ENCODE measurements at regions not wholly inside any gene's neighbourhood (a gene's known extent, or its start where the extent isn't known, plus 50 kb on each side); places are given as distances from the start of the nearest gene placed in this dataset.

DNA sequence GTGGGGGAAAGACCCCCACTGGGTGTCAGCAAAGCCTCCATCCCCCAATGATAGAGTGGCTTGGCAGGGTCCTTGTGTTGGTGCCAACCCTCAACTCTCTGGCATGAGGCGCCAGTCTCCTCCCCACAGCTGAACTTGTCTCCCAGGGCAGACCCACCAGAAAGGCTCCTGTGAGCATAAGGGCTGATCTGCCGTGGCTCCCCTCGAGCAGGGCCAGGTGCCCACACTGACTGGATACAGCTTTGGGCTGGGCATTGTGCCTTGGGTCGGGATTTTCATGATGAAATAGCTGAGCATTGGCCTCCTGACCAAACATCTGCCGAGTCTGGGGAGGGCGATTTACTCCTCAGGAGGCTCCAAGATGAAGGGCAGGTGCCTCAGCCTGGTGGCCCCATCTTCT, 68.1 kb upstream of the NPTX2 start:
- H3K27me3 Mint-ChIP-seq: peaks cover 23% of the 10 kb centered on the region
- no peak overlapping the region for H3K27ac Mint-ChIP-seq
- H3K4me3 Mint-ChIP-seq (ENCODE audit: low read depth): no peak overlapping the region
- no peaks in the 10 kb centered on the region for H3K36me3 Mint-ChIP-seq (ENCODE audit: insufficient read depth)
- no peak for DNase-seq (ENCODE audit: low spot score, unreplicated experiment)
- no peaks in the 10 kb centered on the region for H3K4me1 Mint-ChIP-seq (ENCODE audit: low read depth)
- H3K9me3 Mint-ChIP-seq (ENCODE audit: low read depth): peaks cover 9% of the 10 kb centered on the region
- no peak for TF ChIP-seq CTCF (IDR thresholded peaks at IDR 0.05; ENCODE audit: unreplicated experiment)

- H3K27ac Mint-ChIP-seq: no peak overlapping the region
- no peak overlapping the region for H3K4me3 Mint-ChIP-seq (ENCODE audit: low read depth)
- no peaks in the 10 kb centered on the region for H3K4me1 Mint-ChIP-seq (ENCODE audit: low read depth)
- no peak for DNase-seq (ENCODE audit: low spot score, unreplicated experiment)
- no peaks in the 10 kb centered on the region for H3K36me3 Mint-ChIP-seq (ENCODE audit: insufficient read depth)
- TF ChIP-seq CTCF (IDR thresholded peaks at IDR 0.05; ENCODE audit: unreplicated experiment): no peak
- peaks cover 9% of the 10 kb centered on the region for H3K9me3 Mint-ChIP-seq (ENCODE audit: low read depth)
- peaks cover 26% of the 10 kb centered on the region for H3K27me3 Mint-ChIP-seq
These were observed 68.7 kb upstream of the NPTX2 start for GRCh38 chr7:98548370-98548769.

- Mint-ChIP-seq H3K36me3 (ENCODE audit: insufficient read depth) (no peaks in the 10 kb centered on the region), H3K4me1 (ENCODE audit: low read depth) (no peaks in the 10 kb centered on the region), H3K9me3 (ENCODE audit: low read depth) (no peaks in the 10 kb centered on the region), H3K27me3 (peaks cover 6% of the 10 kb centered on the region), H3K27ac (no peak overlapping the region), H3K4me3 (ENCODE audit: low read depth) (no peak overlapping the region)
- TF ChIP-seq CTCF (IDR thresholded peaks at IDR 0.05; ENCODE audit: unreplicated experiment): no peak
- no peak for DNase-seq (ENCODE audit: low spot score, unreplicated experiment)
These were observed 76.0 kb upstream of the NPTX2 start for GRCh38 chr7:98541101-98541500.

DNA sequence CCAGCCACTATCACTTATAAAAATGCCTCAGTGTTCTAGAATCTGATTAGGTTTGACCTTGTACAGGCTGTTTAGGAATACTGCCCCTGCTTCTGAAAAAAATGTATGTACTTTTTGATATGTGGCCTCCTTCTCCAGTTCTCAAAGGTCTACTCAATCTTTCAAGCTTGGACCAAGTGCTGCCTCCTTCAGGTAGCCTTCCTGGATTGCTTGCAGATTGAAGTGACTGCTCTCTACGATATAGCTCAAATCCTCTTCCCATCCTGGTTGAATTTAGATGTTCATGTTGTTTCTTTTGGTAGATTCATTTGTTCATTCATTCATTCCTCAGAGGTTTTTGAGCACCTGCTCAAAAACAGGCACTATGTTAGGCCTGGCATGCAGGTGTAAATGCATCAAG, 77.2 kb upstream of the NPTX2 start:
- peaks cover 11% of the 10 kb centered on the region for H3K27me3 Mint-ChIP-seq
- DNase-seq (ENCODE audit: low spot score, unreplicated experiment): no peak
- TF ChIP-seq CTCF (IDR thresholded peaks at IDR 0.05; ENCODE audit: unreplicated experiment): no peak
- H3K4me1 Mint-ChIP-seq (ENCODE audit: low read depth): no peaks in the 10 kb centered on the region
- H3K36me3 Mint-ChIP-seq (ENCODE audit: insufficient read depth): no peaks in the 10 kb centered on the region
- H3K9me3 Mint-ChIP-seq (ENCODE audit: low read depth): peaks cover 3% of the 10 kb centered on the region
- H3K4me3 Mint-ChIP-seq (ENCODE audit: low read depth): no peak overlapping the region
- no peak overlapping the region for H3K27ac Mint-ChIP-seq

DNA sequence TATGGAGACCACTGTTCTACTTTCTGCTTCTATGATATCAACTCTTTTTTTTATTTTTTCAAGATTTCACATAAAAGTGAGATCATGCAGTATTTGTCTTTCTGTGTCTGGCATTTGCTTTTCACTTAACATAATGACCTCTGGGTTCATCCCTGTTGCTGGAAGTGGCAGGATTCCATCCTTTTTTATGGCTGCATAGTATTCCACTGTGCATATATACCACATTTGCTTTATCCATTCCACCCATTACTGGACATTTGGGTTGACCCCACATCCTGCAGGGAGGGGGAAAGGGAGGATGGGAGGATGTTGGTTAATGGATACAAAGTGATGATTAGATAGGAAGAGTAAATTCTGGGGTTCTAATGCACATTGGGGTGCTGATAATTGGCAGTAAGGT, 80.3 kb upstream of the NPTX2 start:
- H3K27ac Mint-ChIP-seq: no peak overlapping the region
- no peak for DNase-seq (ENCODE audit: low spot score, unreplicated experiment)
- no peaks in the 10 kb centered on the region for H3K36me3 Mint-ChIP-seq (ENCODE audit: insufficient read depth)
- no peaks in the 10 kb centered on the region for H3K4me1 Mint-ChIP-seq (ENCODE audit: low read depth)
- no peak overlapping the region for H3K4me3 Mint-ChIP-seq (ENCODE audit: low read depth)
- TF ChIP-seq CTCF (IDR thresholded peaks at IDR 0.05; ENCODE audit: unreplicated experiment): no peak
- peaks cover 8% of the 10 kb centered on the region for H3K27me3 Mint-ChIP-seq
- H3K9me3 Mint-ChIP-seq (ENCODE audit: low read depth): peaks cover 3% of the 10 kb centered on the region

Measured in progenitor cell of endocrine pancreas (in vitro differentiated cells).